ENCODE measurements at regions not wholly inside any gene's neighbourhood (a gene's known extent, or its start where the extent isn't known, plus 50 kb on each side); places are given as distances from the start of the nearest gene placed in this dataset.

DNA sequence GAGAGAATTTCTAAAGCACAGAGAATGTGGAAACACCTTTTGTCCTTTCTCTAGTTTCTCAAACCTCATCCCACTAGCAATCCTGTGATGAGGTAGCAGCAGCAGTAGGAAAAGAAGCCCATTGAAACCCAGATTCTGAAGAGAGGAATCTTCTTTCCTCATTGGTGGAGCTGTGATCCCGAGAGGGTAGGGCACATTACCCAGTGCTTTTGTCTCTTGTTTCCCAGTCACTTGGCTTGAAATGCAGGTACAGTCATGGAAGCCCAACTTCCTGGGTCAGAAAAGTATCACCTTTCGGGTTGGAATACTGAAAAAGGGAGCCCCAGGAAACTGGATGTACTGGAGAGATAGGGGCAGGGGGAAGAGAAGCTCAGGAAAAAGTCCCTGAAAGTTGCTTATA is 417.4 kb downstream of the TBC1D32 start:
- no peak for TF ChIP-seq CTCF (IDR thresholded peaks at IDR 0.05; ENCODE audit: low read depth, low read length, missing control alignments)
- no peak for DNase-seq (ENCODE audit: low read depth)
- in situ Hi-C loops (cut with HindIII; ENCODE audit: low sequenced_read_pairs): no loop called here
- H3K4me3 ChIP-seq (ENCODE audit: low read depth, low read length): no peak overlapping the region

GRCh38 chr6:120913486-120913885 is 420.8 kb downstream of the TBC1D32 start:
- no peak for TF ChIP-seq CTCF (IDR thresholded peaks at IDR 0.05; ENCODE audit: low read depth, low read length, missing control alignments)
- no peak overlapping the region for H3K4me3 ChIP-seq (ENCODE audit: low read depth, low read length)
- in situ Hi-C loops (cut with HindIII; ENCODE audit: low sequenced_read_pairs): no loop called here
- no peak for DNase-seq (ENCODE audit: low read depth)

- in situ Hi-C loops (cut with HindIII; ENCODE audit: low sequenced_read_pairs): no loop called here
- no peak for DNase-seq (ENCODE audit: low read depth)
- H3K4me3 ChIP-seq (ENCODE audit: low read depth, low read length): no peak overlapping the region
- TF ChIP-seq CTCF (IDR thresholded peaks at IDR 0.05; ENCODE audit: low read depth, low read length, missing control alignments): no peak
Measured at GRCh38 chr6:120908767-120909166, 425.5 kb downstream of the TBC1D32 start.

- H3K4me3 ChIP-seq (ENCODE audit: low read depth, low read length): no peak overlapping the region
- TF ChIP-seq CTCF (IDR thresholded peaks at IDR 0.05; ENCODE audit: low read depth, low read length, missing control alignments): no peak
- no peak for DNase-seq (ENCODE audit: low read depth)
- in situ Hi-C loops (cut with HindIII; ENCODE audit: low sequenced_read_pairs): no loop called here
Measured at GRCh38 chr6:120903836-120904235, 430.4 kb downstream of the TBC1D32 start.

DNA sequence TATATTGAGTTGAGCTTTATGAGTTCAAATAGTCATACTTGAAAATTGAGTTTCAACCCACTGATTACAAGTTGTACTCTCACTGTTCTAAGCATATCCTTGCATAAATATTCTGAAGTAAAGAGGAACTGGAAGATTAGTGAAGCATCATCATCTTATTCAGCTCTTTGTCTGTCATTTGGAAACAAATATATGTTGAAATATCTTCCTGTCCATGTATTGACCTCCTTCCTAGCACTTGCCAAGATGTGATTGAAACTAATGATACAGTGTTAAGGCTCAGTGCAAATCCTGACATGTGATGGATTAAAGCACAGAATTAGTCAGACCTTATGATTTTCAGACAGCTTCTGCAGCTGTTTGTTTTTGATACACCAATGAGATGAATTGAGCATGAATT is 434.3 kb downstream of the TBC1D32 start:
- DNase-seq (ENCODE audit: low read depth): no peak
- no peak overlapping the region for H3K4me3 ChIP-seq (ENCODE audit: low read depth, low read length)
- no peak for TF ChIP-seq CTCF (IDR thresholded peaks at IDR 0.05; ENCODE audit: low read depth, low read length, missing control alignments)
- in situ Hi-C loops (cut with HindIII; ENCODE audit: low sequenced_read_pairs): no loop called here

DNA sequence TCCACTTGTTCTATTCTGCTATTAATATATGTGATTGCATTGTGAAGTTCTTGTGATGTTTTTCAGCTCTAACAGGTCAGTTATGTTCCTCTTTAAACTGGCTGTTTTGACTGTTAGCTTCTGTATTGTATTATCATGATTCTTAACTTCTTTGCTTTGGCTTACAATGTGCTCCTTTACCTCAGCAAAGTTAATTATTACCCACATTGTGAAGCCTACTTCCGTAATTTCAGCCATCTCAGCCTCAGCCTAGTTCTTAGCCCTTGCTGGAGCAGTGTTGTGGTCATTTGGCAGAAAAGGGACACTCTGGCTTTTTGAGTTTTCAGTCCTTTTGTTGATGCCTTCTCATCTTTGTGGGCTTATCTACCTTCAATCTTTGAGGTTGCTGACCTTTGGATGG is 440.2 kb downstream of the TBC1D32 start:
- no peak for TF ChIP-seq CTCF (IDR thresholded peaks at IDR 0.05; ENCODE audit: low read depth, low read length, missing control alignments)
- no peak for DNase-seq (ENCODE audit: low read depth)
- in situ Hi-C loops (cut with HindIII; ENCODE audit: low sequenced_read_pairs): no loop called here

GRCh38 chr6:120876931-120877330 is 457.3 kb downstream of the TBC1D32 start:
- no peak for TF ChIP-seq CTCF (IDR thresholded peaks at IDR 0.05; ENCODE audit: low read depth, low read length, missing control alignments)
- in situ Hi-C loops (cut with HindIII; ENCODE audit: low sequenced_read_pairs): no loop called here
- H3K4me3 ChIP-seq (ENCODE audit: low read depth, low read length): no peak overlapping the region
- no peak for DNase-seq (ENCODE audit: low read depth)

More for the DNA sequence above, 440.2 kb downstream of the TBC1D32 start:
- no peak overlapping the region for H3K4me3 ChIP-seq (ENCODE audit: low read depth, low read length)
